ENCODE measurements at regions not wholly inside any gene's neighbourhood (a gene's known extent, or its start where the extent isn't known, plus 50 kb on each side); places are given as distances from the start of the nearest gene placed in this dataset.

GRCh38 chr9:108069991-108070390 is 580.4 kb upstream of the KLF4 start:
- intact Hi-C loops (cut with micrococcal nuclease): no loop called here

More at GRCh38 chr9:108069991-108070390, 580.4 kb upstream of the KLF4 start:
- Histone ChIP-seq H3K79me2 (ENCODE audit: control insufficient read depth, insufficient read depth, low read length) (no peaks in the 10 kb centered on the region), H2AFZ (ENCODE audit: low read depth, low read length) (no peak overlapping the region), H3K9ac (replicated peaks; ENCODE audit: extremely low read depth, insufficient read depth, low read length) (no peak overlapping the region), H4K20me1 (replicated peaks; ENCODE audit: control insufficient read depth, extremely low read depth, insufficient read depth, low read length) (no peaks in the 10 kb centered on the region), H3K9me3 (replicated peaks; ENCODE audit: control insufficient read depth, insufficient read depth, low read length) (no peaks in the 10 kb centered on the region), H3K4me1 (ENCODE audit: control insufficient read depth, extremely low read depth, insufficient read depth, low read length) (no peaks in the 10 kb centered on the region), H3K36me3 (ENCODE audit: control insufficient read depth in 2 of 2, extremely low read depth in 1 of 2, insufficient read depth in 2 of 2, low read length in 2 of 2) (no peaks in the 10 kb centered on the region), H3K27me3 (ENCODE audit: control insufficient read depth in 2 of 2, insufficient read depth in 2 of 2, low read length in 2 of 2) (no peaks in the 10 kb centered on the region), H3K27ac (ENCODE audit: insufficient read depth, low read depth, low read length) (no peak overlapping the region), H3K4me2 (ENCODE audit: insufficient read depth, low read length) (no peak overlapping the region), H3K4me3 (replicated peaks in 1 of 3; ENCODE audit: insufficient read depth in 1 of 3, low read depth in 1 of 3, low read length in 3 of 3) (no peak overlapping the region), H3K9me1 (replicated peaks; ENCODE audit: control insufficient read depth, extremely low read depth, insufficient read depth, low read length) (no peaks in the 10 kb centered on the region)
- CTCF ChIA-PET: interaction anchor here (0.7 to 1.5 kb wide), 3 partner anchors 8 to 586 kb away, joined by 3 read pairs; no protein-coding TSS in a partner anchor
- dilution Hi-C loops (cut with MboI; ENCODE audit: extremely low pct_ligation_motif_present, low sequenced_read_pairs): no loop called here
- DNase-seq (ENCODE audit: low read depth, low spot score) (no peak), FAIRE-seq (no peak)
- BruUV-seq (replicated peaks): no TSS peak
- POLR2A ChIA-PET: no interaction called here
- no peak for TF ChIP-seq MAX (IDR thresholded peaks at IDR 0.05; ENCODE audit: insufficient read depth, insufficient read length)
- TF ChIP-seq GATA2 (IDR thresholded peaks at IDR 0.05; ENCODE audit: insufficient read depth, insufficient read length, low read depth, low read length): no peak
- TF ChIP-seq MYC (IDR thresholded peaks at IDR 0.05; ENCODE audit: low read depth, low read length): no peak
- no peak for TF ChIP-seq JUN (IDR thresholded peaks at IDR 0.05; ENCODE audit: borderline replicate concordance, insufficient read depth, insufficient read length, low read depth)
- TF ChIP-seq FOS (IDR thresholded peaks at IDR 0.05; ENCODE audit: borderline replicate concordance, insufficient read depth, low read length): no peak
- TF ChIP-seq POLR2AphosphoS5 (IDR thresholded peaks at IDR 0.05; ENCODE audit: insufficient read depth, low read depth, low read length): no peak
- no peak for TF ChIP-seq CTCF (IDR thresholded peaks at IDR 0.05; ENCODE audit: extremely low read depth in 1 of 2, insufficient read depth in 1 of 2, low read depth in 1 of 2, low read length in 2 of 2)
- TF ChIP-seq POLR2A (IDR thresholded peaks at IDR 0.05; ENCODE audit: low read depth, low read length): no peak

Data from endothelial cell of umbilical vein (primary cell).